IMR-90 (cell line): ENCODE measurements at regions not wholly inside any gene's neighbourhood (a gene's known extent, or its start where the extent isn't known, plus 50 kb on each side); places are given as distances from the start of the nearest gene placed in this dataset.

ENCODE experiments used
- CEBPB ChIP-seq: IDR thresholded peaks from 2 replicates; pipeline ENCODE4 v1.6.1; 2012; ENCODE audit warnings: low read depth, low read length, improper control_type of control experiment
- CHD1 ChIP-seq: IDR thresholded peaks from 2 replicates; pipeline ENCODE4 v1.6.1; 2012; ENCODE audit warnings: low read depth, low read length, improper control_type of control experiment
- CTCF ChIP-seq: conservative IDR thresholded peaks from 2 replicates; pipeline ENCODE4 v1.5.1; 2012; ENCODE audit warnings: mild to moderate bottlenecking, low read depth, low read length, improper control_type of control experiment
- MAZ ChIP-seq: IDR thresholded peaks from 2 replicates; pipeline ENCODE4 v1.6.1; 2012; ENCODE audit warnings: low read depth, mild to moderate bottlenecking, low read length, improper control_type of control experiment, moderate library complexity, borderline replicate concordance
- MXI1 ChIP-seq: IDR thresholded peaks from 2 replicates; pipeline ENCODE4 v1.6.1; 2012; ENCODE audit warnings: low read depth, mild to moderate bottlenecking, low read length, moderate library complexity, borderline replicate concordance
- POLR2A ChIP-seq: IDR thresholded peaks from 2 replicates; pipeline ENCODE4 v1.6.1; 2012; ENCODE audit warnings: mild to moderate bottlenecking, low read depth, low read length
- RFX5 ChIP-seq: IDR thresholded peaks from 2 replicates; pipeline ENCODE4 v1.8.0; 2012; ENCODE audit warnings: low read depth, mild to moderate bottlenecking, low read length, moderate library complexity
- TF ChIP-seq, protein P1 (sequence below): fragments of 150-350 bp; IDR thresholded peaks from 2 replicates; pipeline ENCODE4 v1.6.1; 2017; ENCODE audit warnings: mild to moderate bottlenecking, antibody characterized with exemption, low read length, low read depth

DNA sequence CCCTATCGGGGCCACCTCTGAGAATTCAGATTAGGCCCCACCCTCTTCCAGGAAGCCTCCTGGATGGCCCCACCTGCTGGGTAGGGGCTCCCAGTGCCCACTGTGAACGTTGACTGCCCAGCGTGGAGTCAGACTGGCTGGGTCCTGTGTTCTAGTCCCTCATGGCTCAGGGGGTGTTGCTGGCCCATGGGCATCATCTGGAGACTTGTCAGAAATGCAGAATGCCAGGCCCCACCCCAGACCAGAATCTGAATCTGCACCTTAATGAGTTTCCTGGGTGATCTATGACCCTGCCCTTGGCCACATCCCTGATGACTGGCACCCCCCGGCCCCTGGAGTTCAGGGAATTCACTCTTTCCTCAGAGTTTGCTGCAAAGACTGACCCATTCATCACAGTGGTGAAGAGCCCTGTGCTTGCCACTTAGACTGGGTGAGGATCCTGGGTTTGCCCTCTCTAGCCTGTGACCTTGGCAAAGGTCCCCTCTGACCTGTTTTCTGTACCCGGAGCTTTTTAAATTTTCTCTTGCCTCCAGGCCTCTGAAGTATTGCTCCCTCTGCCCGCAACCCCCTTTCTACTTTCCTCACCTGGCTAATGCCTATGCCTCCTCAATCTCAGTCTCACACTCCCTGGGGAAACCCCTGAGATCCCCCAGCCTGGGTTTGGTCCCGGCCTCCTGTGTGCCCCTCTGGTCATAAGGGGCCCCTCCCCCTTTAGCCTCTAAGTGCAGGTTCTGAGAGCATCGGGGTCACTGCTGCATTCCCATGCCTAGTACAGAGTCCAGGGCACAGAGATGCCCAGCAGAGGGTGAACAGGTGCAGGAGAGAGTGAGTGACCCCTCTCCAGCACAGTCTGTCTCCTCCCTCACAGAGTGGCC, 184.2 kb downstream of the MATN1 start:
- no peak for TF ChIP-seq POLR2A
- no peak for TF ChIP-seq CTCF
- TF ChIP-seq RFX5, result no peak
- no peak for TF ChIP-seq MXI1
- no peak for TF ChIP-seq MAZ
- TF ChIP-seq CHD1, result no peak
- TF ChIP-seq, protein P1, sequence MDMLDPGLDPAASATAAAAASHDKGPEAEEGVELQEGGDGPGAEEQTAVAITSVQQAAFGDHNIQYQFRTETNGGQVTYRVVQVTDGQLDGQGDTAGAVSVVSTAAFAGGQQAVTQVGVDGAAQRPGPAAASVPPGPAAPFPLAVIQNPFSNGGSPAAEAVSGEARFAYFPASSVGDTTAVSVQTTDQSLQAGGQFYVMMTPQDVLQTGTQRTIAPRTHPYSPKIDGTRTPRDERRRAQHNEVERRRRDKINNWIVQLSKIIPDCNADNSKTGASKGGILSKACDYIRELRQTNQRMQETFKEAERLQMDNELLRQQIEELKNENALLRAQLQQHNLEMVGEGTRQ, result no peak
- TF ChIP-seq CEBPB, result no peak
